ENCODE measurements at regions not wholly inside any gene's neighbourhood (a gene's known extent, or its start where the extent isn't known, plus 50 kb on each side); places are given as distances from the start of the nearest gene placed in this dataset.
A peak's percentile ranks its signal among the peaks of the same experiment; 100 is the strongest.

DNA sequence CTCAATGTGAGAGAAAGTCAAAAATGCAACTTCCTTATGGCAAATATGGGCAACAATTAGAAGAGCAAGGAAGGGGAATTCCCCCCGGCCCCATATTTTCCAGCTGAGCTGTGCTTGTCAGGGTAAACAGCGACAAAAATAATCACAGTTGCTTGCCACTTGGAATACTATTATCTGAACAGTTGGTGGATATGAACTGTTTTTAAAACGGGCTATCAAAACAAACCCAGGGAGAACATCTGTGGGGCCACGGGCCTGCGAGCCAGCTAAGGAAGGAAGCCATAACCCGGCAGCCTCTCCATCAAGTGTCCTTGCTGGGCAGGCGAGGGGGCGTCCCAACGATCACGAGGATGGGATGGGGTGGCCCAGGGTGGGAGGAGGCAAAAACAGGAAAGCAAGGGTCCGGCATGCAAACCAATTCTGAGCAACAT is 228.4 kb downstream of the ARHGAP12 start:
- peak overlapping the region; percentile 57 for H3K27ac ChIP-seq (ENCODE audit: low read depth, low read length)
- CTCF ChIA-PET, result no interaction called here
- POLR2A ChIA-PET, result no interaction called here
- peak; percentile 23 for DNase-seq (ENCODE audit: low read depth, low spot score)
- no peak overlapping the region for H3K4me3 ChIP-seq (ENCODE audit: low read depth, low read length)
- H3K9me3 ChIP-seq (ENCODE audit: control insufficient read depth, insufficient read depth, low read length), result peaks cover 10% of the 10 kb centered on the region
- TF ChIP-seq, protein P1, sequence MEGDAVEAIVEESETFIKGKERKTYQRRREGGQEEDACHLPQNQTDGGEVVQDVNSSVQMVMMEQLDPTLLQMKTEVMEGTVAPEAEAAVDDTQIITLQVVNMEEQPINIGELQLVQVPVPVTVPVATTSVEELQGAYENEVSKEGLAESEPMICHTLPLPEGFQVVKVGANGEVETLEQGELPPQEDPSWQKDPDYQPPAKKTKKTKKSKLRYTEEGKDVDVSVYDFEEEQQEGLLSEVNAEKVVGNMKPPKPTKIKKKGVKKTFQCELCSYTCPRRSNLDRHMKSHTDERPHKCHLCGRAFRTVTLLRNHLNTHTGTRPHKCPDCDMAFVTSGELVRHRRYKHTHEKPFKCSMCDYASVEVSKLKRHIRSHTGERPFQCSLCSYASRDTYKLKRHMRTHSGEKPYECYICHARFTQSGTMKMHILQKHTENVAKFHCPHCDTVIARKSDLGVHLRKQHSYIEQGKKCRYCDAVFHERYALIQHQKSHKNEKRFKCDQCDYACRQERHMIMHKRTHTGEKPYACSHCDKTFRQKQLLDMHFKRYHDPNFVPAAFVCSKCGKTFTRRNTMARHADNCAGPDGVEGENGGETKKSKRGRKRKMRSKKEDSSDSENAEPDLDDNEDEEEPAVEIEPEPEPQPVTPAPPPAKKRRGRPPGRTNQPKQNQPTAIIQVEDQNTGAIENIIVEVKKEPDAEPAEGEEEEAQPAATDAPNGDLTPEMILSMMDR (IDR thresholded peaks at IDR 0.05; ENCODE audit: low read depth, low read length), result no peak
- no peaks in the 10 kb centered on the region for H3K27me3 ChIP-seq (ENCODE audit: control insufficient read depth, insufficient read depth, low read length)

DNA sequence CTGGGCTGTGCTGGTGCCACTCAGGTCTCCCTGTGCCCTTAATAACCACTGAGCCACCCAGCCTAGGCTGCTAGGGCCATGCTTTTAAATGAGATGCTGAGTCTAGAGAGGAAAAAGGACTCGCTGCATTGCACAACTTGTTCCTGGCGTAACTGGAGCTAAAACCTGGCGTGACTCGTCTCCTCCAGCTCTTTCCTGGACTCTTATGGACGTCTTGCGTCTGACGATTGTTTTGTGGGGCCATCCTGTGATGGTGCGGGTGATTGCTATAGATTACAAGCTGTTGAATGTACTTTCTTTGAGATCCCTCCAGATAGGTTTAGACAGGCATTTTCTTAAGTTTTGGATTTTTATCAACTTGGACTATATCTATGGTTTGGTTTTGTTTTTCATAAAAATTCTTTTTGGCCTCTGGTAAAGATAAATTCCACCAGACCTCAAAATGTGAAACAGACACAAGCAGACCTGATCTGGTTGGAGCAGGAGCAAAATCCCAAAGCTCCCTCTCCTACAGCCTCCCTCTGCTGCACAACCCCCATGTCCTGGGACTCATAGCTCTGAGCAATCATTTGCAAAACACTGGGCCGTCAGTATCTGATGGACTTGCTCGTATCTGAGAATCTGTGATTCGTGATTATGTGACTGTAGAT is 230.3 kb downstream of the ARHGAP12 start:
- no peaks in the 10 kb centered on the region for H3K27me3 ChIP-seq (ENCODE audit: control insufficient read depth, insufficient read depth, low read length)
- peak; percentile 73 for DNase-seq (ENCODE audit: low read depth, low spot score)
- CTCF ChIA-PET, result interaction anchor here (0.8 kb wide), 1 partner anchor 78 kb away, joined by 3 read pairs; no protein-coding TSS in a partner anchor
- H3K27ac ChIP-seq (ENCODE audit: low read depth, low read length), result peak overlapping the region; percentile 94
- POLR2A ChIA-PET, result interaction anchor here (0.6 to 1.5 kb wide), 4 partner anchors 62 to 94 kb away, joined by 3 read pairs; no protein-coding TSS in a partner anchor
- TF ChIP-seq, protein P1 (IDR thresholded peaks at IDR 0.05; ENCODE audit: low read depth, low read length), result no peak
- H3K9me3 ChIP-seq (ENCODE audit: control insufficient read depth, insufficient read depth, low read length), result peaks cover 6% of the 10 kb centered on the region
- H3K4me3 ChIP-seq (ENCODE audit: low read depth, low read length), result peak overlapping the region; percentile 23; the same call in 1 of the 2 replicates

DNA sequence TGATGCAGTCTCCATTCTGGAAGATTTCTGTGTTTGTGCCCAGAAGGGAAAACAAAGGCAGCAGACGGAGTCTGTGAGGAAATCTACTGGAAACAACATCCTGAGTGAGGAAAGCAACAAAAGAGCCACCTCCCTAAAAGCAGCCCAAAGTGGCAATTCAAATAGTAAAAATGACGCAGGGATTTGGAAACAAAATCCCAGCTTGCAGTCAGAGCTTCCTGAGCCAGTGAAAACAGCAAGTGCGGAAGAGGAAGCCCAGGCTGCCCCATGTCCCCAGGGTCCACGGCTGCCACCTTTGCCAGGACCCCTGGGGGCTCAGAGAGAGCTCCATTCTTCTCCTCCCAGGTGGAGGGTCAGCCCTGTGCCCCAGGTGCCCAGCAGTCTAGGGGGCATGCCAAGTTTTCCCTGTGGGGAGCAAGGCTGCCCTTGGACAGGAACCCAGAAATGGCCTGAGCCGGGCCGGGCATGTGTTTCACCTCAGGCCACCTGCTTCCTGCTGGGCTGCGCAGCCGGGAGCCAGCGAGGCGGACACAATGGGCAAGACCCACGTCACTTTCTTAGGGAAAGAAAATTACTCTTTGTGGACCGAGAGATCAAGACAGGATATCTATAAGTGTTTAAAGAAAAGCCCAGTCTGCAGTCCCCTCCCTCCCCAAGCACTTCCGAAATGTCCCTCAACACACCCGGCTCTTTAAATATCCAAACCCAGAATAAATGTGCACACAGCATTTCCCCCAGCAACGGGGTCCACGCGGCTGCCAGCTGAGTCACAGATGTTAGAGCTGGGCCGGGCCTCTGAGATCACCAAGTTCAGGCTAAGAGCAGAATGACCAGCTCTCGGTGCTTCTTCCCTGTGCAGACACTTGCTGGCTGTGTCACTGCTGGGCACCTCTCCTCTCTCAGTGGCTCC is 231.1 kb downstream of the ARHGAP12 start:
- H3K9me3 ChIP-seq (ENCODE audit: control insufficient read depth, insufficient read depth, low read length), result no peaks in the 10 kb centered on the region
- ChIA-PET POLR2A (interaction anchor here (0.6 to 1.5 kb wide), 4 partner anchors 62 to 94 kb away, joined by 3 read pairs; no protein-coding TSS in a partner anchor), CTCF (interaction anchor here (0.8 kb wide), 1 partner anchor 78 kb away, joined by 3 read pairs; no protein-coding TSS in a partner anchor)
- no peaks in the 10 kb centered on the region for H3K27me3 ChIP-seq (ENCODE audit: control insufficient read depth, insufficient read depth, low read length)
- TF ChIP-seq, protein P1 (IDR thresholded peaks at IDR 0.05; ENCODE audit: low read depth, low read length), result no peak
- peak; percentile 57 for DNase-seq (ENCODE audit: low read depth, low spot score)
- peak overlapping the region; percentile 23; the same call in 1 of the 2 replicates for H3K4me3 ChIP-seq (ENCODE audit: low read depth, low read length)
- H3K27ac ChIP-seq (ENCODE audit: low read depth, low read length), result peak overlapping the region; percentile 94

DNA sequence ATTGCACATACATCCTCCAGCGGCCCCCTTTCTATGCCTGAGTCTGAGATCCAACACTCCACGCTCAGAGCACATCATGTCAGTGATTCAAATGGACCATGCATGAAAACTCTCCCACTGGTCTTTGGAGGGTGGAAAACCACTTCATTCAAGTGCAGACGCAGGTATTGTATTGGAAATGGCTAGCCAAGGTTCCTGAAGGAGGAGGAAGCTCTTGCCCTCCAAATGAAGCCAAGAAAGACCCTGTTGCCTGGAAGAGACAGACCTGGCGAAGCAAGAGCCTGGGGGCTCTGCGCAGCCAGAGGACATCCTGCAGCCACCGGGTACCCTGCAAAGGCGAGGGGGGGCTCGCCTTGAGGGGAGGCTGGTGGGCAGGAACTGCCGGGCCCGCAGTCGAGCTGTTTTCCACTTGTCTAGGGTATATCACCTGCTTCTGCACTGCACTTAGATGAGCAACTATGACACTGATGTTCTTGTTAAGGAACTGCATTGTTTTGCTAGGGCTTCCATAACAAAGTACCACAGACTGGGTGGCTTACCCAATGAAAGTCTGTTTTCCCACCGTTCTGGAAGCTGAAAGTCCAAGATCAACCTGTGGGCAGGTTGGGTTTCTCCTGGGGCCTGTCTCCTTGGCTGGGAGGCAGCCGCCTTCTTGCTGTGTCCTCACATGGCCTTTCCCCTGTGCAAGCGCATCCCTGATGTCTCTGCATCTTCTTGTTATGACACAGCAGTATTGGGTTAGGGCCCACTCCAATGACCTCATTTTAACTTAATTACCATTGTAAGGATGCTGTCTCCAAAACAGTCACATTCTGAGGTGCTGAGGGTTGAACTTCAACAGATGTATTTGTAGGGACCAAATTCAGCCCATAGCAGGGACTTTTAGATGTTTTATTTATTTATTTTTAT is 233.4 kb downstream of the ARHGAP12 start:
- ChIA-PET POLR2A (interaction anchor here (0.7 kb wide), 1 partner anchor 33 kb away, joined by 3 read pairs; no protein-coding TSS in a partner anchor), CTCF (no interaction called here)
- no peak for DNase-seq (ENCODE audit: low read depth, low spot score)
- Histone ChIP-seq H3K27me3 (ENCODE audit: control insufficient read depth, insufficient read depth, low read length) (no peaks in the 10 kb centered on the region), H3K9me3 (ENCODE audit: control insufficient read depth, insufficient read depth, low read length) (peaks cover 4% of the 10 kb centered on the region; the same call in 1 of the 2 replicates), H3K27ac (ENCODE audit: low read depth, low read length) (no peak overlapping the region), H3K4me3 (ENCODE audit: low read depth, low read length) (no peak overlapping the region)
- TF ChIP-seq, protein P1 (IDR thresholded peaks at IDR 0.05; ENCODE audit: low read depth, low read length), result no peak
